ENCODE measurements at regions not wholly inside any gene's neighbourhood (a gene's known extent, or its start where the extent isn't known, plus 50 kb on each side); places are given as distances from the start of the nearest gene placed in this dataset.

DNA sequence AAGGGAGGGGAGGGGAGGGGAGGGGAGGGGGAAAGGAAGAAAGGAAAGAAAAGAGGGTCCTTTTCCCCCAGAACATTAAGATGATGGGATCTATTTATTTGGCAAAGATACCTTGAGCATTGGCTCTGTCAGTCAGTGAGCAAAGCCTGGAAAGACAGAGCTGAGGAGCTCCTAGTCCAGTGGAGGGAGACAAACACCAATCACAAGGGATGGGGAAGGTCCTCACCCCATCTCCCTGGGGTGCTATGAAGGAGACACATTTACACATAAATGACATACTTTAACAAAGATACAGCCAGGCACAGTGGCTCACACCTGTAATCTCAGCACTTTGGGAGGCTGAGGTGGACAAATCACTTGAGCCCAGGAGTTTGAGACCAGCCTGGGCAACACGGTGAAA, 154.9 kb upstream of the TIAM1 start:
- H3K36me3 ChIP-seq (ENCODE audit: insufficient read depth, low read length): no peaks in the 10 kb centered on the region
- no peak overlapping the region for H3K4me3 ChIP-seq
- TF ChIP-seq POLR2AphosphoS5 (IDR thresholded peaks at IDR 0.05; ENCODE audit: borderline replicate concordance, low read depth, low read length) (no peak), EZH2 (IDR thresholded peaks at IDR 0.05) (no peak)
- no peak overlapping the region for H3K9ac ChIP-seq (ENCODE audit: insufficient read length)
- no peak overlapping the region for H3K27ac ChIP-seq
- no peaks in the 10 kb centered on the region for H3K9me3 ChIP-seq (ENCODE audit: low read depth, low read length)
- no peak for DNase-seq (ENCODE audit: low read depth, low spot score)

DNA sequence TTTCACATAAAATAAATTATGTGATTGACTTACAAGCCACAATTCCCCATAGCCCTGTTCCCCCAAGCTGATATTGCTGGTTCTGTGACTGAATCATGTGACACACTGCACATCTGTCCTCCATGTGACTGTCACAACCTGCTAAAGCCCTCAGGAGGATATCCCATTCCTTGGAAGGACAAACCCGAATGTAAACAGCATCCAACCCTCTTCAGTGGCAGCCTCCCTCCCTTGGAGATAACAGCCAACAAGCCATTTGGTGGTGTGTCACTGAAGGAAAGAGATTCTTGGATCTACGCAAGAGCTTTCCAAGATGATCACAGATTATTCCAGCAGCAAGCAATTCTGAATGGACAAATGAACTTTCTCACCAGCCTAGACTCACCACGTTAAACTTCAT, 153.9 kb upstream of the TIAM1 start:
- Histone ChIP-seq H3K36me3 (ENCODE audit: insufficient read depth, low read length) (no peaks in the 10 kb centered on the region), H3K9ac (ENCODE audit: insufficient read length) (no peak overlapping the region), H3K4me3 (no peak overlapping the region), H3K27ac (no peak overlapping the region), H3K9me3 (ENCODE audit: low read depth, low read length) (no peaks in the 10 kb centered on the region)
- TF ChIP-seq POLR2AphosphoS5 (IDR thresholded peaks at IDR 0.05; ENCODE audit: borderline replicate concordance, low read depth, low read length) (no peak), EZH2 (IDR thresholded peaks at IDR 0.05) (no peak), FOXP2 (optimal IDR thresholded peaks at IDR 0.05; ENCODE audit: control extremely low read depth, extremely low read length, insufficient read depth) (no peak)
- no peak for DNase-seq (ENCODE audit: low read depth, low spot score)

DNA sequence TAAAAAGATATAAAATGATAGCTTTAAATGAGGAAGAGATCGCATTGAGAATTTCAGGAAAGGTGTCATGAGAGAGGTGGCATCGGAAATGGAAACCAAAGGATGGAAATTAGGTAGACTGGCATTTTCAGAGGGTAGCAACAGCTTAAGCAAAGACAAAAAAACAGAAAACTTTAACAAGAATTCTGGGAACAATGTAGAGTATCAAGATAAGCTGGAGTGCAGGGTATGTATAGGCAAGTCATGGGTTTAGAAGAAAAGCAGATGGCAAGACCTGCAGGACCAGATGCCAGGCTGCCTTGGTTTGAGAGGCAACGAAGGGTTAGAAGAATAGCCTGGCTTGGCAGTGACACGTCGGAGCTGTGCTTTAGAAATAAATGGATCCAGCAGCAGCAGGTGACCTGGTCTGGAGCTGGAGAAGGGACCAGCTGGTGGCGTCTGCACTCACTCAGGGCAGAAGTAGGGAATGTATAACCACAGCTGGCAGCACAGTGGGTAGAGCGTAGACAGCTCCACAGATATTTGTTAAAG, 149.4 kb upstream of the TIAM1 start:
- no peak for DNase-seq (ENCODE audit: low read depth, low spot score)
- no peak overlapping the region for H3K9ac ChIP-seq (ENCODE audit: insufficient read length)
- no peak for TF ChIP-seq EZH2 (IDR thresholded peaks at IDR 0.05)
- TF ChIP-seq POLR2AphosphoS5 (IDR thresholded peaks at IDR 0.05; ENCODE audit: borderline replicate concordance, low read depth, low read length): no peak
- no peak for TF ChIP-seq FOXP2 (optimal IDR thresholded peaks at IDR 0.05; ENCODE audit: control extremely low read depth, extremely low read length, insufficient read depth)
- no peak overlapping the region for H3K4me3 ChIP-seq
- no peaks in the 10 kb centered on the region for H3K9me3 ChIP-seq (ENCODE audit: low read depth, low read length)
- no peaks in the 10 kb centered on the region for H3K36me3 ChIP-seq (ENCODE audit: insufficient read depth, low read length)
- H3K27ac ChIP-seq: no peak overlapping the region

DNA sequence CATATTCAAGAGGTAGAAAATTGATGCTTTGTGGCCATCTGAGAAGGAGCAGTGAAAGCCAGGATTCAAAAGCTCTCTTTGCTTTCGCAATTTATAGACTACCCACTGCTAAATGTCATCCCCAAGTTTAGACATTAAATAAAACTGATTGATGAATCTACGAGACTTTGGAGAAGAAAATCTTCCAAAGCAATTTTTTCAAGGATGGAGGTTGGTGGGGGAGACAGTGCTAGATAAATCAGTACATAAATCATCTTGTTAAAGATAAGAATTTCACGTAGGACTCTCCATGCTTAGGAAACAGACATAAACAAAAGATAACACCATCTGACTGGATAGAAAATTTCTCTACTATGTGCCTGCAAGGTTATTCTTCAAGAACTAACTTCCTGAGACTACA, 147.6 kb upstream of the TIAM1 start:
- DNase-seq (ENCODE audit: low read depth, low spot score): no peak
- no peak for TF ChIP-seq POLR2AphosphoS5 (IDR thresholded peaks at IDR 0.05; ENCODE audit: borderline replicate concordance, low read depth, low read length)
- no peak for TF ChIP-seq EZH2 (IDR thresholded peaks at IDR 0.05)
- TF ChIP-seq FOXP2 (optimal IDR thresholded peaks at IDR 0.05; ENCODE audit: control extremely low read depth, extremely low read length, insufficient read depth): no peak

DNA sequence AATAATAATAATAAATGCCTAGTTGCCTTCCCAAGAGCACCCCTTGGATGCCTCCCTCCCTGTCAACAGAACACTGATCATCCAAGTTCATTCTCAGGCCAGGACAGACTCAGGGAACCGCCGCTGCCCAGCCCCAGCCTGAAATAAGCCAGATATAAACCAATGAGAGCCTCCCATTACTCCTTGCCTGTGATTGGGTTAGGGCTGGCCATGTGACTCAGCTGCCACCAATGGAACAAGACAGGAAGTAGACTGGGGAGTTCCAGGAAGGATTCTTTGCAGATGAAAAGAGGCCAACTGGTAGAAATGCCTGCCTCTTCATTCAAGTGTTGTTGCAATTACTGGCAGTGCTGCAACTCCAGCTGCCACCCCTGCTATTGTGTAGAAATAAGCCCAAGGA, 146.4 kb upstream of the TIAM1 start:
- Histone ChIP-seq H3K9me3 (ENCODE audit: low read depth, low read length) (no peaks in the 10 kb centered on the region), H3K9ac (ENCODE audit: insufficient read length) (no peak overlapping the region), H3K36me3 (ENCODE audit: insufficient read depth, low read length) (no peaks in the 10 kb centered on the region), H3K27ac (no peak overlapping the region), H3K4me3 (no peak overlapping the region)
- DNase-seq (ENCODE audit: low read depth, low spot score): no peak
- no peak for TF ChIP-seq POLR2AphosphoS5 (IDR thresholded peaks at IDR 0.05; ENCODE audit: borderline replicate concordance, low read depth, low read length)
- no peak for TF ChIP-seq EZH2 (IDR thresholded peaks at IDR 0.05)
- TF ChIP-seq FOXP2 (optimal IDR thresholded peaks at IDR 0.05; ENCODE audit: control extremely low read depth, extremely low read length, insufficient read depth): no peak

More for the DNA sequence above, 147.6 kb upstream of the TIAM1 start:
- H3K4me3 ChIP-seq: no peak overlapping the region
- no peak overlapping the region for H3K9ac ChIP-seq (ENCODE audit: insufficient read length)
- H3K9me3 ChIP-seq (ENCODE audit: low read depth, low read length): no peaks in the 10 kb centered on the region
- no peaks in the 10 kb centered on the region for H3K36me3 ChIP-seq (ENCODE audit: insufficient read depth, low read length)
- H3K27ac ChIP-seq: no peak overlapping the region

DNA sequence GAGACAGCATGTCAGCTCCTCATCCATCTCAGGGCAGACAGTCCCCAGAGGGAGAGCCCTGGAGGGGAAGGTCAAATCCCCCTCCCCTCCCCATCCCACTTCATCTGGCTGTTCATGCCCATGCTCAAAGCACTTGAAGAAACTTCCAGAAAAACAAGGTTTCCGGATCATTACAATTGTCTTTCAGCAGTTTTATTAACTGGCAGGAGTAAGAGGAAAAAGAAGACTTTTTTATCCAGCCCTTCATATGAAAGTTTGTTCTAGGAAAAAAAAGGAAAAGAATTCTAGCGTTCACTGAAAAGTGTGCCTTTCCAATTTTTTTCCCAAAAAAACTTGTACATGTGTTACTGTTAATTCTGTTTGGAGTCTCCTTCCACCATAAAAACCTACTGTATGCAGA, 145.7 kb upstream of the TIAM1 start:
- no peaks in the 10 kb centered on the region for H3K9me3 ChIP-seq (ENCODE audit: low read depth, low read length)
- no peak overlapping the region for H3K9ac ChIP-seq (ENCODE audit: insufficient read length)
- H3K27ac ChIP-seq: no peak overlapping the region
- TF ChIP-seq POLR2AphosphoS5 (IDR thresholded peaks at IDR 0.05; ENCODE audit: borderline replicate concordance, low read depth, low read length): no peak
- no peak for TF ChIP-seq FOXP2 (optimal IDR thresholded peaks at IDR 0.05; ENCODE audit: control extremely low read depth, extremely low read length, insufficient read depth)
- no peak for TF ChIP-seq EZH2 (IDR thresholded peaks at IDR 0.05)
- H3K36me3 ChIP-seq (ENCODE audit: insufficient read depth, low read length): no peaks in the 10 kb centered on the region
- no peak overlapping the region for H3K4me3 ChIP-seq
- no peak for DNase-seq (ENCODE audit: low read depth, low spot score)

DNA sequence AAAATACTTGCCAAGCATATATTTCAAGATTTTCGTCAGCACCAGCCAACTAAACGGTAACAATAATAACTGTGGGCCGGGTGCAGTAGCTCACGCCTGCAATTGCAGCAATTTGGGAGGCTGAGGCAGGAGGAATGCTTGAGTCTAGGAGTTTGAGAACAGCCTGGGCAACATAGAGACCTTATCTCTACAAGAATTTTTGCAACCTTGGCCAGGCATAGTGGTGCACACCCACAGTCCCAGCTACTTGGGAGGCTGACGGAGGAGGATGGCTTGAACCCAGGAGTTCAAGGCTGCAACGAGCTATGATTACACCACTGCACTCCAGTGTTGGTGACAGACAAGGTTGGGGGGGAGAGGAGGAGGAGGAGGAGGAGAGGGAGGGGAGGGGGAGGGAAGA, 145.0 kb upstream of the TIAM1 start:
- TF ChIP-seq POLR2AphosphoS5 (IDR thresholded peaks at IDR 0.05; ENCODE audit: borderline replicate concordance, low read depth, low read length) (no peak), EZH2 (IDR thresholded peaks at IDR 0.05) (no peak), FOXP2 (optimal IDR thresholded peaks at IDR 0.05; ENCODE audit: control extremely low read depth, extremely low read length, insufficient read depth) (no peak)
- no peak overlapping the region for H3K4me3 ChIP-seq

DNA sequence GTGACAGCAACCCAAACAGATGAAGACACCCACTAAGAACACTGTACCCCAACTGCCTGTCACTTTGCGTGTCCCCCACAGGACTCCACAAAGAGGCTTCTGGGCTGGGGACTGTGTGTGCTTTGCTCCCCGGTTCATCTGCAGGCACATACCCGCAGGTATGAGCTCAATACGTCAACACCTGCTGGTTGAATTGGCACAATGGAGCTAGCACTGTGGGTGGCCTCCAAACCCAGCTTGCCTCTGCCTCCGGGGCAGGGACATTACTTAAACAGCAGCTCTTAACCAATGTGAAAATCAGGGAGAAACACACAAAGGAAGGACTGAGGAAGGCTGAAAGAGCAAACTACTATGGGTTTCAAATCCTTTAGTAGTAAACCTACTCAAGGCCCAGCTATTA, 140.2 kb upstream of the TIAM1 start:
- H3K9ac ChIP-seq (ENCODE audit: insufficient read length): no peak overlapping the region
- TF ChIP-seq EZH2 (IDR thresholded peaks at IDR 0.05) (no peak), FOXP2 (optimal IDR thresholded peaks at IDR 0.05; ENCODE audit: control extremely low read depth, extremely low read length, insufficient read depth) (no peak), POLR2AphosphoS5 (IDR thresholded peaks at IDR 0.05; ENCODE audit: borderline replicate concordance, low read depth, low read length) (no peak)
- H3K9me3 ChIP-seq (ENCODE audit: low read depth, low read length): no peaks in the 10 kb centered on the region
- H3K36me3 ChIP-seq (ENCODE audit: insufficient read depth, low read length): no peaks in the 10 kb centered on the region
- no peak overlapping the region for H3K4me3 ChIP-seq
- DNase-seq (ENCODE audit: low read depth, low spot score): no peak
- no peak overlapping the region for H3K27ac ChIP-seq

More for the DNA sequence above, 145.0 kb upstream of the TIAM1 start:
- no peaks in the 10 kb centered on the region for H3K36me3 ChIP-seq (ENCODE audit: insufficient read depth, low read length)
- H3K9ac ChIP-seq (ENCODE audit: insufficient read length): no peak overlapping the region
- no peak for DNase-seq (ENCODE audit: low read depth, low spot score)
- H3K27ac ChIP-seq: no peak overlapping the region
- no peaks in the 10 kb centered on the region for H3K9me3 ChIP-seq (ENCODE audit: low read depth, low read length)

DNA sequence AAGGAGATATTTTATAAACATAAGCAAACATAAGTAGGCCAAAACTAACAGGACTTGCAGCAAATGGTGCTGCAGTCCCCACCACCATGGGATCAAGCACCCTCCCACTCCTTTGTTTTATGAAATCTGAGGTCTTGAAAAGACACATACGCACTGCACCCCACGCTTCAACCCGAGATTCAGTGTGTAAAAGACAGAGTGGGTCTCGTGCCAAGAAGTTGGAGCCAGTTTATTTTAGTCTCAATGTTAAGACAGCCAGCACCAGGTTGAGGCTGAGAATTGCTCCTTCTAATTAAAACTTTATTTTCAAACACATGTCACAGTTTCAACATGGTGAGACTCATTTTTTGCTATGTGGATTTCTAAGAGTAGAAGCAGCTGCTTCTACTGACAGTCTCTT, 139.1 kb upstream of the TIAM1 start:
- H3K9ac ChIP-seq (ENCODE audit: insufficient read length): no peak overlapping the region
- DNase-seq (ENCODE audit: low read depth, low spot score): no peak
- H3K4me3 ChIP-seq: no peak overlapping the region
- no peak overlapping the region for H3K27ac ChIP-seq
- TF ChIP-seq POLR2AphosphoS5 (IDR thresholded peaks at IDR 0.05; ENCODE audit: borderline replicate concordance, low read depth, low read length): no peak
- H3K9me3 ChIP-seq (ENCODE audit: low read depth, low read length): no peaks in the 10 kb centered on the region
- no peaks in the 10 kb centered on the region for H3K36me3 ChIP-seq (ENCODE audit: insufficient read depth, low read length)

Measured in SK-N-MC (cell line).